ENCODE measurements at regions not wholly inside any gene's neighbourhood (a gene's known extent, or its start where the extent isn't known, plus 50 kb on each side); places are given as distances from the start of the nearest gene placed in this dataset.

DNA sequence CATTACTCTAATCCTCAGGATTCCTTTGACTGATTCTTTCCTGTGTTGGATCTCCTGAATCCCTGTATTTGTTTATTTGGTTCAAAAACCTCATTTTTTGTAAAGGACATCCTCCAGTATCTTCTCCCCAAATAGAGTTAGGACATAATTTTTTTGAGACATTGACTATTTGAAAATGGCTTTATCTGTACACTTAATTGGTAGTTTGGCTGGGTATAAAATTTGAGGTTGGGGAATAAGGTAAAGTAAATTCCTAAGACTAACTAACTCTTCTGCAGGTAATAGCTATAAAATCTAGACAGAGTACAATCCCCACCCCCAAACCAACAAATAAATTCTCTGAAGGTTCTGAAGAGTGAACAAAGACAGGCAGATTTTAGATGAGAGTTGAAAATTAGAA, 114.4 kb downstream of the CTTN start:
- no peak for TF ChIP-seq CTCF (IDR thresholded peaks at IDR 0.05; ENCODE audit: low read depth, low read length)
- POLR2A ChIA-PET = no interaction called here
- no peak for DNase-seq (ENCODE audit: low read depth, low spot score)
- CTCF ChIA-PET = interaction anchor here (1.1 kb wide), 1 partner anchor 46 kb away, joined by 3 read pairs; no protein-coding TSS in a partner anchor
- no peak overlapping the region for H3K27ac ChIP-seq (ENCODE audit: low read depth, low read length)
- no peaks in the 10 kb centered on the region for H3K27me3 ChIP-seq (ENCODE audit: control insufficient read depth, insufficient read depth, low read length)
- H3K9me3 ChIP-seq (ENCODE audit: control insufficient read depth, insufficient read depth, low read length) = peaks cover 13% of the 10 kb centered on the region
- no peak overlapping the region for H3K4me3 ChIP-seq (ENCODE audit: low read depth, low read length)

DNA sequence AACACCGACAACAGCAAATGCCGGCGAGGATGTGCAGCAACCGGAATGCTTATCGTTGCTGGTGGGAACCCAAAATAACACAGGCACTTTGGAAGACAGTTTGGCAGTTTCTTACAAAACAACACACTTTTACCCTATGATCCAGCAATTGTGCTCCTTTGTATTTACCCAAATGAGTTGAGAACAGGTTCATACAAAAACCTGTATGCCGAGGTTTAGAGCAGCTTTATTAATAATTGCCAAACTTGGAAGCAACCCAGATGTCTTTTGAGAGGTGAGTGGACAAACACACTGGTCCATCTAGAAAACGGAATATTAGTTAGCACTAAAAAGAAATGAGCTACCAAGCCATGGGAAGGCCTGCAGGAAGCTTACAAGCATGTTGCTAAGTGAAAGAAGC, 118.9 kb downstream of the CTTN start:
- no peak overlapping the region for H3K4me3 ChIP-seq (ENCODE audit: low read depth, low read length)
- DNase-seq (ENCODE audit: low read depth, low spot score) = no peak
- no peak for TF ChIP-seq CTCF (IDR thresholded peaks at IDR 0.05; ENCODE audit: low read depth, low read length)
- H3K27ac ChIP-seq (ENCODE audit: low read depth, low read length) = no peak overlapping the region
- peaks cover 4% of the 10 kb centered on the region for H3K9me3 ChIP-seq (ENCODE audit: control insufficient read depth, insufficient read depth, low read length)
- H3K27me3 ChIP-seq (ENCODE audit: control insufficient read depth, insufficient read depth, low read length) = no peaks in the 10 kb centered on the region
- CTCF ChIA-PET = no interaction called here
- POLR2A ChIA-PET = no interaction called here

DNA sequence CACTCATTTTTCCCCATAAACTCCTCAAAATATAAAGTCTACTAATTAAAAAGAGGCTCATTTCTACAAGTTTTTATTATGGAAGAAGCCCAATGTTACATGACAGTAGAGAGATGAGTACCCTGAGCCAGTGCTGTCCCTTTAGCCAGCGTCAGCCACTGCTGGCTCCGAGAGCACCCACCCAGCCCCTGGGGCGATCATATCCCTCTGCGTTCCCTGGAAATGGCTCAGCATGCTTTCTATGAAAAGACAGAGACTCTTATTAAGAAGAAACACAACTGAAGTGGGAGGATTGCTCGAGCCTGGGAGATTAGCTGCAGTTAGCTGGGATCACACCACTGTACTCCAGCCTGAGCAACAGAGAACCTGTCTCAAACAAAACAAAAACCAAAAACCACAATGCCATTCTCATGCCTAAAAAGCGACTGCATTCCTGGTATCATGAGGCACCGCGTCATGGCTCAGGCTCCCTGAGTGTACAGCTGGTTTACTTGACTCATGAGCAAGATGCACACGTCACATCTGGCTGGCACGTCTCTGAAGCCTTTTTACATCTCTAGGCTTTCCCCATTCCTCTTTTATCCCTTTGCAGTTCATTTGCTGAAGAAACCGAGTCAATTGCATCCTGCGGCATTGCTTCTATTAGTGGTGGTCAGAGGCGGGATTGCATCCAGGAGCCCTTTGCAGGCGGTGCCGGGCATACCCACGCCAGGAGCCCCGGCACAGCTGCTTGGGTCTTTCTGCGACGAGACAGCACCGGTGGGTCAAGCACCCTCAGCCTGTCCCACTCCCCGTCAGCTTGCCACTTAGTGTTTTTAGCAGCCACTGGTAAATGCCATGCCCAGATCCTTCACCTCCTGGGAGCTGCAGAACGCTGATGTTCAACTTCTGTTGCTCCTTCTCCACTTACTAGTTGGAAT, 119.9 kb downstream of the CTTN start:
- no peak for TF ChIP-seq CTCF (IDR thresholded peaks at IDR 0.05; ENCODE audit: low read depth, low read length)
- POLR2A ChIA-PET = no interaction called here
- CTCF ChIA-PET = no interaction called here

DNA sequence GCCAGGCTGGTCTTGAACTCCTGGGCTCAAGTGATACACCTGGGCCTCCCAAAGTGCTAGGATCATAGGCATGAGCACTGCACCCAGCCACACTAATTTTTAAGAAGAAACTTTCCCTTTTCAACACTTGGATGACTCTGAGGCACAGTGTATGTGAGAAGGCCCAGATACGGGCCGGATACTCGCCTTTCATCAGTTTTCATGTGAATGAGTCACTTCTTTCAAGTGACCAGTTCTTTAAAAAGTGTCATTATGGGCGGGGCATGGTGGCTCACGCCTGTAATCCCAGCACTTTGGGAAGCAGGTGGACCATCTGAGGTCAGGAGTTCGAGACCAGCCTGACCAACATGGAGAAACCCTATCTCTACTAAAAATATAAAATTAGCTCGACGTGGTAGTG, 120.8 kb downstream of the CTTN start:
- POLR2A ChIA-PET = no interaction called here
- peaks cover 3% of the 10 kb centered on the region for H3K27me3 ChIP-seq (ENCODE audit: control insufficient read depth, insufficient read depth, low read length)
- CTCF ChIA-PET = no interaction called here
- no peaks in the 10 kb centered on the region; the same call in 1 of the 2 replicates for H3K9me3 ChIP-seq (ENCODE audit: control insufficient read depth, insufficient read depth, low read length)
- no peak for DNase-seq (ENCODE audit: low read depth, low spot score)
- H3K4me3 ChIP-seq (ENCODE audit: low read depth, low read length) = no peak overlapping the region
- no peak overlapping the region for H3K27ac ChIP-seq (ENCODE audit: low read depth, low read length)
- TF ChIP-seq CTCF (IDR thresholded peaks at IDR 0.05; ENCODE audit: low read depth, low read length) = no peak

More for the DNA sequence above, 119.9 kb downstream of the CTTN start:
- H3K9me3 ChIP-seq (ENCODE audit: control insufficient read depth, insufficient read depth, low read length) = peaks cover 1% of the 10 kb centered on the region
- peaks cover 3% of the 10 kb centered on the region for H3K27me3 ChIP-seq (ENCODE audit: control insufficient read depth, insufficient read depth, low read length)
- H3K4me3 ChIP-seq (ENCODE audit: low read depth, low read length) = no peak overlapping the region
- DNase-seq (ENCODE audit: low read depth, low spot score) = no peak
- no peak overlapping the region for H3K27ac ChIP-seq (ENCODE audit: low read depth, low read length)

- no peak overlapping the region for H3K4me3 ChIP-seq (ENCODE audit: low read depth, low read length)
- H3K27me3 ChIP-seq (ENCODE audit: control insufficient read depth, insufficient read depth, low read length) = peaks cover 5% of the 10 kb centered on the region
- ChIA-PET CTCF (no interaction called here), POLR2A (no interaction called here)
- H3K9me3 ChIP-seq (ENCODE audit: control insufficient read depth, insufficient read depth, low read length) = no peaks in the 10 kb centered on the region; the same call in 1 of the 2 replicates
- no peak overlapping the region for H3K27ac ChIP-seq (ENCODE audit: low read depth, low read length)
- no peak for DNase-seq (ENCODE audit: low read depth, low spot score)
- no peak for TF ChIP-seq CTCF (IDR thresholded peaks at IDR 0.05; ENCODE audit: low read depth, low read length)
Measured at GRCh38 chr11:70521475-70522308, 123.4 kb downstream of the CTTN start.

Measured in AG04450 (cell line).